Natural killer cell (primary cell): ENCODE measurements at regions not wholly inside any gene's neighbourhood (a gene's known extent, or its start where the extent isn't known, plus 50 kb on each side); places are given as distances from the start of the nearest gene placed in this dataset.

Experiments
- ATAC-seq, 3 donors: fragments of 150-1000 bp in 2 of 3; fragments of 200-7000 bp in 1 of 3; cut with Tn5 transposase; 1 replicate in 1 of 3; 2 replicates in 2 of 3; pipeline ENCODE4 v1.10.0; 2021; ENCODE audit warnings: mild to moderate bottlenecking in 2 of 3, moderate library complexity in 2 of 3
- DNase-seq, 2 donors: peaks; one replicate each; pipeline versions ENCODE4 v3.0.0 to v3.0.0-alpha.2; 2013 to 2021; ENCODE audit warnings: mixed read lengths in 1 of 2
- H3K27ac ChIP-seq: one replicate; pipeline ENCODE4 v1.5.1; 2013; ENCODE audit warnings: mild to moderate bottlenecking, low read length
- H3K27me3 ChIP-seq: one replicate; pipeline ENCODE4 v1.6.1; 2013; ENCODE audit warnings: low read length; ENCODE audit not compliant: control insufficient read depth, insufficient read depth
- H3K36me3 ChIP-seq: one replicate; pipeline ENCODE4 v1.6.1; 2013; ENCODE audit warnings: low read length; ENCODE audit not compliant: control insufficient read depth, insufficient read depth
- H3K4me1 ChIP-seq: one replicate; pipeline ENCODE4 v1.6.1; 2013; ENCODE audit warnings: low read length; ENCODE audit not compliant: control insufficient read depth, insufficient read depth
- H3K4me3 ChIP-seq: one replicate; pipeline ENCODE4 v1.5.1; 2013; ENCODE audit warnings: low read length
- H3K9me3 ChIP-seq: one replicate; pipeline ENCODE4 v1.6.1; 2013; ENCODE audit warnings: low read length; ENCODE audit not compliant: control insufficient read depth, insufficient read depth
- H3K27ac Mint-ChIP-seq, 2 donors: one replicate each; pipeline ENCODE4 v1.8.0; 2022; ENCODE audit warnings: mild to moderate bottlenecking in 2 of 2, mixed read lengths in 2 of 2, moderate library complexity in 1 of 2
- H3K27me3 Mint-ChIP-seq, 2 donors: one replicate each; pipeline ENCODE4 v1.8.0; 2022; ENCODE audit warnings: low read depth in 2 of 2, mixed read lengths in 2 of 2
- H3K36me3 Mint-ChIP-seq: one replicate; pipeline ENCODE4 v1.8.0; 2022; ENCODE audit warnings: mixed read lengths
- H3K4me1 Mint-ChIP-seq, 2 donors: one replicate each; pipeline ENCODE4 v1.8.0; 2022; ENCODE audit warnings: mixed read lengths in 2 of 2
- H3K4me3 Mint-ChIP-seq: one replicate; pipeline ENCODE4 v1.8.0; 2022; ENCODE audit warnings: mild to moderate bottlenecking, moderate library complexity, mixed read lengths
- H3K9me3 Mint-ChIP-seq, 2 donors: one replicate each; pipeline ENCODE4 v1.8.0; 2022; ENCODE audit warnings: mixed read lengths in 2 of 2
- WGBS: methylation state at CpG from one replicate; pipeline ENCODE4 v1.1.7; 2013; ENCODE audit warnings: missing lambda C conversion rate; ENCODE audit not compliant: insufficient coverage; 5-methylcytosine and 5-hydroxymethylcytosine counted together
- intact Hi-C: fragments of 100-400 bp; cut with micrococcal nuclease; formaldehyde crosslinking; loops from one replicate; pipeline ENCODE4 v1.14.2; 2022
- TF ChIP-seq, protein P1 (sequence below): fragments of 200-600 bp; IDR thresholded peaks from one replicate; pipeline ENCODE4 v1.8.0; 2022; ENCODE audit warnings: antibody characterized with exemption

GRCh38 chr4:179128299-179128698 is 1686.1 kb upstream of the AGA start:
- Histone ChIP-seq H3K27me3 (no peaks in the 10 kb centered on the region), H3K9me3 (no peaks in the 10 kb centered on the region), H3K4me1 (no peaks in the 10 kb centered on the region), H3K27ac (no peak overlapping the region), H3K36me3 (no peaks in the 10 kb centered on the region), H3K4me3 (no peak overlapping the region)
- WGBS: 77% methylated on average over 4 of the region's 4 CpGs
- H3K36me3 Mint-ChIP-seq: no peaks in the 10 kb centered on the region
- H3K4me1 Mint-ChIP-seq: no peaks in the 10 kb centered on the region
- ATAC-seq (no peak), DNase-seq (no peak)
- H3K4me3 Mint-ChIP-seq: no peak overlapping the region
- intact Hi-C loops: no loop called here
- no peaks in the 10 kb centered on the region for H3K27me3 Mint-ChIP-seq
- TF ChIP-seq, protein P1, sequence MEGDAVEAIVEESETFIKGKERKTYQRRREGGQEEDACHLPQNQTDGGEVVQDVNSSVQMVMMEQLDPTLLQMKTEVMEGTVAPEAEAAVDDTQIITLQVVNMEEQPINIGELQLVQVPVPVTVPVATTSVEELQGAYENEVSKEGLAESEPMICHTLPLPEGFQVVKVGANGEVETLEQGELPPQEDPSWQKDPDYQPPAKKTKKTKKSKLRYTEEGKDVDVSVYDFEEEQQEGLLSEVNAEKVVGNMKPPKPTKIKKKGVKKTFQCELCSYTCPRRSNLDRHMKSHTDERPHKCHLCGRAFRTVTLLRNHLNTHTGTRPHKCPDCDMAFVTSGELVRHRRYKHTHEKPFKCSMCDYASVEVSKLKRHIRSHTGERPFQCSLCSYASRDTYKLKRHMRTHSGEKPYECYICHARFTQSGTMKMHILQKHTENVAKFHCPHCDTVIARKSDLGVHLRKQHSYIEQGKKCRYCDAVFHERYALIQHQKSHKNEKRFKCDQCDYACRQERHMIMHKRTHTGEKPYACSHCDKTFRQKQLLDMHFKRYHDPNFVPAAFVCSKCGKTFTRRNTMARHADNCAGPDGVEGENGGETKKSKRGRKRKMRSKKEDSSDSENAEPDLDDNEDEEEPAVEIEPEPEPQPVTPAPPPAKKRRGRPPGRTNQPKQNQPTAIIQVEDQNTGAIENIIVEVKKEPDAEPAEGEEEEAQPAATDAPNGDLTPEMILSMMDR: no peak
- peaks cover 10 to 18% of the 10 kb centered on the region in 2 donors for H3K9me3 Mint-ChIP-seq
- H3K27ac Mint-ChIP-seq: no peak overlapping the region

- H3K27me3 ChIP-seq: no peaks in the 10 kb centered on the region
- H3K4me1 Mint-ChIP-seq: no peaks in the 10 kb centered on the region
- H3K4me3 Mint-ChIP-seq: no peak overlapping the region
- no peaks in the 10 kb centered on the region for H3K27me3 Mint-ChIP-seq
- intact Hi-C loops: no loop called here
- no peaks in the 10 kb centered on the region for H3K9me3 ChIP-seq
- DNase-seq (no peak), ATAC-seq (no peak)
- TF ChIP-seq, protein P1: no peak
- no peak overlapping the region for H3K27ac Mint-ChIP-seq
- H3K4me1 ChIP-seq: no peaks in the 10 kb centered on the region
- 69% methylated on average over 1 of the region's 2 CpGs for WGBS
- H3K36me3 Mint-ChIP-seq: no peaks in the 10 kb centered on the region
- H3K36me3 ChIP-seq: no peaks in the 10 kb centered on the region
- H3K4me3 ChIP-seq: no peak overlapping the region
- H3K9me3 Mint-ChIP-seq: peaks cover 7 to 12% of the 10 kb centered on the region in 2 donors
- H3K27ac ChIP-seq: no peak overlapping the region
Measured at GRCh38 chr4:179130122-179130714, 1688.0 kb upstream of the AGA start.

- ATAC-seq (no peak), DNase-seq (no peak)
- TF ChIP-seq, protein P1: no peak
- no peak overlapping the region for H3K27ac ChIP-seq
- Mint-ChIP-seq H3K27me3 (no peaks in the 10 kb centered on the region), H3K4me1 (no peaks in the 10 kb centered on the region), H3K27ac (no peak overlapping the region), H3K36me3 (peaks cover 8% of the 10 kb centered on the region), H3K4me3 (no peak overlapping the region), H3K9me3 (peaks cover 7 to 8% of the 10 kb centered on the region in 2 donors)
- no peaks in the 10 kb centered on the region for H3K4me1 ChIP-seq
- 75% methylated on average over 4 of the region's 4 CpGs for WGBS
- no peaks in the 10 kb centered on the region for H3K9me3 ChIP-seq
- no peaks in the 10 kb centered on the region for H3K36me3 ChIP-seq
- H3K27me3 ChIP-seq: no peaks in the 10 kb centered on the region
- intact Hi-C loops: no loop called here
- no peak overlapping the region for H3K4me3 ChIP-seq
Measured at GRCh38 chr4:179145746-179146525, 1703.7 kb upstream of the AGA start.
